Panc1 (cell line): ENCODE measurements at regions not wholly inside any gene's neighbourhood (a gene's known extent, or its start where the extent isn't known, plus 50 kb on each side); places are given as distances from the start of the nearest gene placed in this dataset.

Source experiments
- ATAC-seq: fragments of 200-7000 bp; cut with Tn5 transposase; 2 replicates; pipeline ENCODE4 v1.9.1; 2020; ENCODE audit warnings: mild to moderate bottlenecking, moderate library complexity
- BruUV-seq: library from RNA; stranded (reverse); fragments of 400-500 nt; replicated peaks from 2 replicates; lab custom pipeline; 2021; lab: Mats Ljungman, UMichigan
- CTCF ChIA-PET: fragments of 300-600 bp; sonication (Branson Sonifier 250); formaldehyde crosslinking; loops from one replicate; lab custom pipeline; 2022; ENCODE audit warnings: antibody characterized with exemption; lab: Charles Lee
- POLR2A ChIA-PET: fragments of 300-600 bp; sonication (Branson Sonifier 250); formaldehyde crosslinking; loops from one replicate; lab custom pipeline; 2022; ENCODE audit warnings: antibody characterized with exemption; lab: Charles Lee
- DNase-seq: peaks from one replicate; pipeline ENCODE4 v3.0.0-alpha.2; 2010; ENCODE audit warnings: low read depth, low spot score
- H3K27ac ChIP-seq: 2 replicates; pipeline ENCODE4 v1.5.1; 2011; ENCODE audit warnings: mild to moderate bottlenecking, low read length, inconsistent platforms
- H3K27me3 ChIP-seq: fragments of 200-500 bp; sonication (Bioruptor generic); 2 replicates; pipeline ENCODE4 v1.6.0; 2014; ENCODE audit warnings: low read length, inconsistent platforms; ENCODE audit not compliant: control insufficient read depth, insufficient read depth
- H3K36me3 ChIP-seq: fragments of 200-500 bp; sonication (Bioruptor generic); 2 replicates; pipeline ENCODE4 v1.5.1; 2014; ENCODE audit warnings: inconsistent platforms, mild to moderate bottlenecking, low read length, moderate library complexity; ENCODE audit not compliant: control insufficient read depth, insufficient read depth
- H3K4me1 ChIP-seq: 2 replicates; pipeline ENCODE4 v1.5.1; 2011; ENCODE audit warnings: inconsistent platforms, mild to moderate bottlenecking, low read length, moderate library complexity; ENCODE audit not compliant: control insufficient read depth, insufficient read depth
- H3K4me3 ChIP-seq, 2 experiments: 2 replicates each; pipeline ENCODE4 v1.5.1; 2011 to 2012; ENCODE audit warnings: low read depth in 2 of 2, low read length in 2 of 2, mild to moderate bottlenecking in 2 of 2, inconsistent platforms in 1 of 2, moderate library complexity in 1 of 2
- H3K9me3 ChIP-seq: fragments of 200-500 bp; sonication (Bioruptor generic); 2 replicates; pipeline ENCODE4 v1.5.1; 2014; ENCODE audit warnings: low read depth, mild to moderate bottlenecking, inconsistent platforms, low read length, moderate library complexity; ENCODE audit not compliant: control insufficient read depth, insufficient read depth
- POLR2AphosphoS5 ChIP-seq: IDR thresholded peaks from 2 replicates; pipeline ENCODE4 v1.6.1; 2012; ENCODE audit warnings: mild to moderate bottlenecking, low read depth, low read length, moderate library complexity
- REST ChIP-seq, 2 experiments: IDR thresholded peaks; 2 replicates each; pipeline ENCODE4 v1.6.1; 2011 to 2012; ENCODE audit warnings: low read depth in 2 of 2, control low read depth in 1 of 2, low read length in 1 of 2, mild to moderate bottlenecking in 1 of 2, moderate library complexity in 1 of 2; ENCODE audit not compliant: insufficient read depth in 1 of 2
- SIN3A ChIP-seq: IDR thresholded peaks from 2 replicates; pipeline ENCODE4 v1.6.1; 2012; ENCODE audit warnings: low read depth, mild to moderate bottlenecking, low read length, moderate library complexity, borderline replicate concordance; ENCODE audit not compliant: insufficient read depth
- TCF7L2 ChIP-seq: IDR thresholded peaks from 2 replicates; pipeline ENCODE4 v1.6.1; 2011; ENCODE audit warnings: mild to moderate bottlenecking, low read depth, low read length, inconsistent platforms
- in situ Hi-C: cut with HindIII; loops from 2 replicates; pipeline ENCODE4 v1.10.0; 2016; ENCODE audit warnings: low sequenced_read_pairs, low pct_unique_long_range_greater_than_20kb
- intact Hi-C: fragments of 100-400 bp; cut with micrococcal nuclease; formaldehyde crosslinking; loops from one replicate; pipeline ENCODE4 v1.10.0; 2022; ENCODE audit not compliant: unreplicated experiment
- TF ChIP-seq, protein P1 (sequence below): fragments of 450-650 bp; IDR thresholded peaks from 2 replicates; pipeline ENCODE4 v1.5.1; 2017; ENCODE audit warnings: mild to moderate bottlenecking

DNA sequence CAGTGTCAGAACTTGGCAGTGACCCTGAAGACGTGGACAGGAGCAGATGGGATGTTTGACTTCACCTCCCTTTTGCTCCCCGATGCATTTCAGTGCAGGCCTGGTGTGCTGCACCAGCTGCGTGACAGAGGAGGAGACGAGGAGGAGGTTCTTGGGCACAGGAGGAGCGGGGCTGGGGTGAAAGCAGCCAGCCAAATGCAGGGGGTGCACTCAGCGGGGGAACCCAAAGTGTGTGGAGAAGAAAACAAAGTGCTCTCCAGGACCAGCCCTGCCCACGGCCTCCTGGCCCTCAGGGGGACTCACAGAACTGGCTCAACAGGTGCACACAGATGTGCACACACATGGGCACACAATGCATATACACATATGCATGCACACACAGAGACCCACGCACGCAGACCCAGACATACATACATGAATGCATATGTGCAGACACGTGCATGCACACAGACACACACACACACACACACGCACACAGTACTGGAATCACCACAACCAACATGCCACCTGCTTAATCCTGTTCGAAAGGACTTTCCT, 91.7 kb upstream of the SFSWAP start:
- TF ChIP-seq POLR2AphosphoS5: no peak
- TF ChIP-seq TCF7L2: no peak
- TF ChIP-seq REST (IDR thresholded peaks at IDR 0.05; ENCODE audit: insufficient read depth in 1 of 2, low read depth in 2 of 2, low read length in 1 of 2): no peak
- in situ Hi-C loops (no loop called here), intact Hi-C loops (no loop called here)
- POLR2A ChIA-PET: no interaction called here
- Histone ChIP-seq H3K36me3 (no peaks in the 10 kb centered on the region), H3K27ac (no peak overlapping the region), H3K4me1 (no peaks in the 10 kb centered on the region), H3K27me3 (peaks cover 7% of the 10 kb centered on the region; the same call in 1 of the 2 replicates), H3K4me3 (no peak overlapping the region), H3K9me3 (no peaks in the 10 kb centered on the region)
- BruUV-seq: no TSS peak
- no peak for ATAC-seq
- CTCF ChIA-PET: no interaction called here
- no peak for DNase-seq

DNA sequence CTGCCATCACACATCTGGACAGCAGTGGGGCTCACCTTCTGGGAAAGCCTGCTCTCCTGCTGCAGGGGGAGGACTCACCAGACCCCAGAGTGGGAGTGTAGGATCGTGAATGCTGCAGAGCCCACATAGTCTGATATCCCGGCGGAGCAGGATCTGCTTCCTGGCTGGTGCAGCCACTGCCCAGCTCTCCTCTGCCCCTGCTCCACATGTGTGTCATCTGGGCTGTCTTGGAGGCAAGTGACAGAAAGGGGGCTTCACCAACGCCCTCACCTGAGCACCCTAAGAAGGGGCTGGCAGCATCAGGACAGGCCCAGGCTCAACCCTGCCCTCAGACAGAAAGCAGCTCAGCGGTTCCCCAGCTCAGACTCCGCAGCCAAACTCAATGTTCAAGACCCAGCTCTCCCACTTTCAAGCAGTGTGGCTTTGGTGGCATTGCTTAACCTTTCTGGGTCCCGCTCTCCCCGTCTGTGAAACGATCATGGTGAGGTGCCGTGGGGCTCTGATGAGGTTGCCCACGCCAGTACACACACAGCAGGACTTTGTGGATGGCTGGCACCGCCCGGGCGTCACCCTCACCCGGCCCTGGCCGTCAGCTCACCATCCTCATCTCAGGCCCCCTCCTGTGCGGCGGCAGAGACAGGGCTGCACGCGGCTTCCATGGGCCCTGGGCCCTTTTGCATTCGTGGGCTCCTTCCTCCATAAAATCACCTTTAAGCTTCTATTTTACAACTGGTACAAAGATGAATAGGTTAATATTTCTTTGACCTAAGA, 91.0 kb upstream of the SFSWAP start:
- Histone ChIP-seq H3K9me3 (no peaks in the 10 kb centered on the region), H3K27ac (no peak overlapping the region), H3K4me3 (no peak overlapping the region), H3K27me3 (peaks cover 7% of the 10 kb centered on the region; the same call in 1 of the 2 replicates), H3K4me1 (no peaks in the 10 kb centered on the region), H3K36me3 (no peaks in the 10 kb centered on the region)
- CTCF ChIA-PET: no interaction called here
- POLR2A ChIA-PET: no interaction called here
- intact Hi-C loops: no loop called here
- DNase-seq (no peak), ATAC-seq (no peak)
- TF ChIP-seq TCF7L2 (no peak), POLR2AphosphoS5 (no peak), SIN3A (no peak), REST (IDR thresholded peaks at IDR 0.05; ENCODE audit: insufficient read depth in 1 of 2, low read depth in 2 of 2, low read length in 1 of 2) (no peak)
- TF ChIP-seq, protein P1, sequence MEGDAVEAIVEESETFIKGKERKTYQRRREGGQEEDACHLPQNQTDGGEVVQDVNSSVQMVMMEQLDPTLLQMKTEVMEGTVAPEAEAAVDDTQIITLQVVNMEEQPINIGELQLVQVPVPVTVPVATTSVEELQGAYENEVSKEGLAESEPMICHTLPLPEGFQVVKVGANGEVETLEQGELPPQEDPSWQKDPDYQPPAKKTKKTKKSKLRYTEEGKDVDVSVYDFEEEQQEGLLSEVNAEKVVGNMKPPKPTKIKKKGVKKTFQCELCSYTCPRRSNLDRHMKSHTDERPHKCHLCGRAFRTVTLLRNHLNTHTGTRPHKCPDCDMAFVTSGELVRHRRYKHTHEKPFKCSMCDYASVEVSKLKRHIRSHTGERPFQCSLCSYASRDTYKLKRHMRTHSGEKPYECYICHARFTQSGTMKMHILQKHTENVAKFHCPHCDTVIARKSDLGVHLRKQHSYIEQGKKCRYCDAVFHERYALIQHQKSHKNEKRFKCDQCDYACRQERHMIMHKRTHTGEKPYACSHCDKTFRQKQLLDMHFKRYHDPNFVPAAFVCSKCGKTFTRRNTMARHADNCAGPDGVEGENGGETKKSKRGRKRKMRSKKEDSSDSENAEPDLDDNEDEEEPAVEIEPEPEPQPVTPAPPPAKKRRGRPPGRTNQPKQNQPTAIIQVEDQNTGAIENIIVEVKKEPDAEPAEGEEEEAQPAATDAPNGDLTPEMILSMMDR: no peak
- BruUV-seq: no TSS peak
- in situ Hi-C loops: no loop called here
